AG04449 (cell line): ENCODE measurements at regions not wholly inside any gene's neighbourhood (a gene's known extent, or its start where the extent isn't known, plus 50 kb on each side); places are given as distances from the start of the nearest gene placed in this dataset.
"Not testable (repeated sequence)": the region's sequence is repeated elsewhere in the genome, so short reads cannot be mapped to it uniquely, and the experiment has no call there.

Source experiments
- CTCF ChIA-PET: fragments of 350-600 bp; formaldehyde crosslinking; extraction: SDS; loops from one replicate; lab custom pipeline; 2021; ENCODE audit warnings: antibody characterized with exemption; lab: Yijun Ruan, JAX
- POLR2A ChIA-PET: fragments of 400-600, 350-600 bp; formaldehyde crosslinking; extraction: SDS; loops from one replicate; lab custom pipeline; 2020; ENCODE audit warnings: antibody characterized with exemption, inconsistent platforms; lab: Yijun Ruan, JAX
- DNase-seq: peaks from one replicate; pipeline ENCODE4 v3.0.0-alpha.2; 2010; ENCODE audit warnings: low read depth, low spot score
- H3K4me3 ChIP-seq: 2 replicates; pipeline ENCODE4 v1.5.1; 2011; ENCODE audit warnings: low read depth, mild to moderate bottlenecking, control low read depth, low read length
- TF ChIP-seq, protein P1 (sequence below): IDR thresholded peaks from one replicate; pipeline ENCODE4 v1.5.1; 2011; ENCODE audit warnings: mild to moderate bottlenecking, moderate library complexity, low read length, control low read depth, inconsistent platforms; ENCODE audit not compliant: insufficient read depth; ENCODE audit errors: missing control alignments

DNA sequence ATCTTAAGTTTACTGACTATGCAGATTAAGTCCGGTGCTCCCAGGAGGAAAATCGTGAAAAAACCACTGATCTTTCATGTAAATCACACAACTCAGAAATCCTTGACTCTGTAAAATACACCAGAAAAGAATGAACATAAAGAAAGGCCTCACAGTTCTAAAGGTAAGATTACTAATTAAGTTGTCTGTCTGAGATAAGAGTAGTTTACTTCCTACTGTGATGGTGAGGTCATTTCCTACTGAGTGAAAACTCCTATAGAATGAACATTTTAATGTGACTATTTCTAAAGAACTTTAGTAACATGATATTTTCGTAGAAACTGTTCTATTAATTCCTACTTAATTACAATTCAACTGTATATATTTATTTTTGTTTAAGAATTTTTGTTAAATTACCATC lies 774.4 kb upstream of the CHORDC1 start:
- ChIA-PET POLR2A (no interaction called here), CTCF (no interaction called here)

DNA sequence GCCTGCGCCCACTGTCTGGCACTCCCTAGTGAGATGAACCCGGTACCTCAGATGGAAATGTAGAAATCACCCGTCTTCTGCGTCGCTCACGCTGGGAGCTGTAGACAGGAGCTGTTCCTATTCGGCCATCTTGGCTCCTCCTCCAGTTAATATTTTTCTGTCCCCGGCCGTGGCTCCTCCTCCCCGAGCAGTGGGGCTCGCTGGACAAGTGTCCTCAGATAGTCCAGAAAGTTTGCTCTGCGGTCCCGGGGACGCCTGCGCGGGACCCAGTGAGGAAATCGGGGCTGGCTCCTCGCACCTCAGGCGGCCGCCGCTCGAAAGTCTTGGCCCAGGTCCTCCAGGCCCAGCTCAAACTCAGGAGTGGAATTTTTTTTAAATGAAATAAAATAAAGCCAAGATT lies 749.3 kb upstream of the CHORDC1 start:
- DNase-seq, POLR2A ChIA-PET, CTCF ChIA-PET, H3K4me3 ChIP-seq: not testable (repeated sequence)

More for the DNA sequence above, 774.4 kb upstream of the CHORDC1 start:
- TF ChIP-seq, protein P1, sequence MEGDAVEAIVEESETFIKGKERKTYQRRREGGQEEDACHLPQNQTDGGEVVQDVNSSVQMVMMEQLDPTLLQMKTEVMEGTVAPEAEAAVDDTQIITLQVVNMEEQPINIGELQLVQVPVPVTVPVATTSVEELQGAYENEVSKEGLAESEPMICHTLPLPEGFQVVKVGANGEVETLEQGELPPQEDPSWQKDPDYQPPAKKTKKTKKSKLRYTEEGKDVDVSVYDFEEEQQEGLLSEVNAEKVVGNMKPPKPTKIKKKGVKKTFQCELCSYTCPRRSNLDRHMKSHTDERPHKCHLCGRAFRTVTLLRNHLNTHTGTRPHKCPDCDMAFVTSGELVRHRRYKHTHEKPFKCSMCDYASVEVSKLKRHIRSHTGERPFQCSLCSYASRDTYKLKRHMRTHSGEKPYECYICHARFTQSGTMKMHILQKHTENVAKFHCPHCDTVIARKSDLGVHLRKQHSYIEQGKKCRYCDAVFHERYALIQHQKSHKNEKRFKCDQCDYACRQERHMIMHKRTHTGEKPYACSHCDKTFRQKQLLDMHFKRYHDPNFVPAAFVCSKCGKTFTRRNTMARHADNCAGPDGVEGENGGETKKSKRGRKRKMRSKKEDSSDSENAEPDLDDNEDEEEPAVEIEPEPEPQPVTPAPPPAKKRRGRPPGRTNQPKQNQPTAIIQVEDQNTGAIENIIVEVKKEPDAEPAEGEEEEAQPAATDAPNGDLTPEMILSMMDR, result no peak
- DNase-seq, result no peak
- no peak overlapping the region for H3K4me3 ChIP-seq

DNA sequence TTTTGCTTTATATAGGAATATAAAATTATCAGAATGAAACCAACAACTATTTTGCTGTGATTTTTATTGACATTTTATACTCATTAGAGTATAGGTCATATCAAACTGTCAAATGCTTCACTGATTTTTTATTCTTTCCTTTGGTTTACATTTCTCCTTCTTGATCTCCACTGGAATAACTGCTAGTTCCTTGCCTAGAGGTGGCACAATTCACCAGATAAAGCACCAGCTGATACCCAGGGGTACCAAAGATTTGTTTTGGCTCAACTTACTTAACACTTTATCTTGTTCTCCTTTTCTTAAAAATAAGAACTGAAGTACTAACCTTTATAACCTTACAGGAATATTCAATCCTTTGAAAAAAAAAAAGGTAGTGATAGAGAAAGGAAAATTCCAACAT lies 725.1 kb upstream of the CHORDC1 start:
- no peak for DNase-seq
- TF ChIP-seq, protein P1, result no peak
- CTCF ChIA-PET, result no interaction called here

DNA sequence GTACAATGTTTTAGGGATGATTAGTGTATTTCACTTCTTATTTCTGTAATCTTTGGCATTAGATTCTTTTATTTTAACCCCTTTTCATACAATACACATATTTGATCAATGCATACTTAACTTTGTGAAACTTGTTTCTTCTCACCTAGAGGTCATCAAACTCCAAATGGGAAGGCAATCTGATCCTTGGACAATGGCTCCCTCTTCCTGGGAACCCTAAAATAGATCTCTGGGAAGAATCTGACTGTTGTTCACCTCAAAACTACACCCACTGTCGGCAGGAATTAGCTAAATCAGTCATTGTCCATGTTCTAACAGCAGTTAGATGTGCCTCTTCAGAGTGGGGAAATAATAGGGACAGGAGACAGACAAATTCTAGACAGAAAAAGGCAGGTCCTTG lies 707.4 kb upstream of the CHORDC1 start:
- ChIA-PET CTCF (no interaction called here), POLR2A (no interaction called here)
- TF ChIP-seq, protein P1, result no peak
- no peak overlapping the region for H3K4me3 ChIP-seq
- DNase-seq, result no peak

More for the DNA sequence above, 725.1 kb upstream of the CHORDC1 start:
- POLR2A ChIA-PET, result no interaction called here
- H3K4me3 ChIP-seq, result no peak overlapping the region

DNA sequence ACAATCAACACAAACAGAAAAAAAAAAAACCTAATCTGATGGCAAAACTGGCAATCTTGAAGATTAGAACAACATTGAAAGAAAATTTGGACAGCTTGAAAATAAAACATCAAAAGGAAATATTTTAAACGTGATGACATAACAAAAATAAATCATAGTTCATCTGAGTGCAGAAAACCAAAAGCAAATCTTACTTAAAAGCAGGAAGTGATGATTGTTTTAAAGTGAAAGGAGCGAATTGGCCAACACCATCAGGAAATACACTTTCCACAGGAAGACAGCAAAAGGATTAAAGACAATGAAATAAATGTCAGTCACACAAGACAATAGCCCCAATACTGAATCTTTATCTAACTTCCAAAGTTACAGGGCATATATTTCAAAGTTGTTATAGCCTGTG lies 696.5 kb upstream of the CHORDC1 start:
- no peak for DNase-seq
- no peak overlapping the region for H3K4me3 ChIP-seq
- ChIA-PET POLR2A (no interaction called here), CTCF (no interaction called here)
- TF ChIP-seq, protein P1, result no peak

DNA sequence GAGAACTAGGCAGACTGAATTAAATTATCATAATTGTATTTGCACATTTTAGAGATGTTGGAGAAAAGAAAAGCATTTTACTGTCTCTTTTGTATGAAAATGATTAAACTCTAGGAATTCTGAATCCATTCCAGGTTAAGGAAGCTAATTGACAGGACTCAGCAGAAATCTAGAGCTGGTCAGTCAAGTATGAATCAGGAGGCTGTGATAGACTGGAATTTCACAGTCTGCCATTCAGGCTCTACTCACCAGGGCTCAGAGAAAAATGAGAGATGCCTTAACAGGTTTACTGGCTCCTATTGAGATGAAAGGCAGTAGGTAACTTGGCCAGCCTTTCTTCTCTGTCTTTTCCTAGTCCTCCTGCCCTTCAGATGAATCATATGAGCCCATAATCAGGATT lies 693.9 kb upstream of the CHORDC1 start:
- TF ChIP-seq, protein P1, result no peak
- ChIA-PET CTCF (no interaction called here), POLR2A (no interaction called here)
- DNase-seq, result no peak
- H3K4me3 ChIP-seq, result no peak overlapping the region

DNA sequence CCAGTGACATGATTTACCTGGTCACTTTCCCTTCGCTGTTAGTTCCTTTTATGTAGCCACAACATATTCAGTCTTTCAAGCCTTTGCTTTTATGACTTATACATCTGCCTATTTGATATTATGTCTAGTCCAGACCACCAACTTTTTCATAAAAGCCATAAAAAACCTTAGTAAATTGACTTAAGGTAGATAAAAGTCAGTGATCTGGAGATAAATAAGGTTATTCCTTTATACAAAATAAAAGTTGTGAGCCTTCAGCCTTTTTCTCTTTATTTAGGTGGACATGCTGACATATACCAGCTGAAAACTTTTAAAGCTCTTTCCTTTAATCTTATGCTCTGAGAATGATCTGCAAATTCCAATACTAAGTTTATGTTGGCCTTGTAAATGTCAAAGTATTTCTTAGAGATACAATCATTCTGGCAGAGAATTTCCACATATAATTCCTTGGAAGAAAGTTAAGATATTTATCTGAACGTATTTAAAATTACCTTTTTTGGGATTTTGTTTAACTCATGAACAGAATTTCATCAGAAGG lies 690.4 kb upstream of the CHORDC1 start:
- ChIA-PET POLR2A (no interaction called here), CTCF (no interaction called here)
- no peak for DNase-seq
- TF ChIP-seq, protein P1, result no peak
- no peak overlapping the region for H3K4me3 ChIP-seq
